OCI-LY1 (cell line): ENCODE measurements at regions not wholly inside any gene's neighbourhood (a gene's known extent, or its start where the extent isn't known, plus 50 kb on each side); places are given as distances from the start of the nearest gene placed in this dataset.

Experiments
- CTCF ChIP-seq: fragments of 200-600 bp; sonication (generic), shearing (Covaris generic); IDR thresholded peaks from 2 replicates; pipeline ENCODE4 v1.5.1; 2017; ENCODE audit warnings: mild to moderate bottlenecking, antibody characterized with exemption, low read length, moderate library complexity, mixed read lengths
- EZH2 ChIP-seq: fragments of 200-600 bp; sonication (generic), shearing (Covaris generic); IDR thresholded peaks from 2 replicates; pipeline ENCODE4 v1.8.0; 2017; ENCODE audit warnings: borderline replicate concordance, mixed run types, mild to moderate bottlenecking, antibody characterized with exemption, low read length, moderate library complexity, mixed read lengths

- TF ChIP-seq EZH2 = no peak
- no peak for TF ChIP-seq CTCF
Observed at GRCh38 chr19:31181535-31181934, 167.7 kb downstream of the TSHZ3 start.
